ENCODE measurements at regions not wholly inside any gene's neighbourhood (a gene's known extent, or its start where the extent isn't known, plus 50 kb on each side); places are given as distances from the start of the nearest gene placed in this dataset.

- no peak for DNase-seq
Observed at GRCh38 chr2:8027387-8027786, 654.5 kb upstream of the ID2 start.

- no peak for DNase-seq
Observed at GRCh38 chr2:8028036-8028435, 653.8 kb upstream of the ID2 start.

- DNase-seq: no peak
Observed at GRCh38 chr2:8028436-8028835, 653.4 kb upstream of the ID2 start.

GRCh38 chr2:8028981-8029380, 652.9 kb upstream of the ID2 start:
- peak; percentile 94 to 96 for DNase-seq

GRCh38 chr2:8030573-8031303, 651.1 kb upstream of the ID2 start:
- DNase-seq: no peak

- DNase-seq: no peak
Observed at GRCh38 chr2:8031370-8031769, 650.5 kb upstream of the ID2 start.

- DNase-seq: peak in 1 of 2 experiments; percentile 67
Observed at GRCh38 chr2:8033546-8034096, 648.2 kb upstream of the ID2 start.

GRCh38 chr2:8036366-8036765, 645.5 kb upstream of the ID2 start:
- no peak for DNase-seq

GRCh38 chr2:8039732-8040131, 642.1 kb upstream of the ID2 start:
- DNase-seq: peak; percentile 63 to 88

- DNase-seq: no peak
Observed at GRCh38 chr2:8043295-8043694, 638.6 kb upstream of the ID2 start.

GRCh38 chr2:8044046-8044594, 637.7 kb upstream of the ID2 start:
- DNase-seq: no peak

- no peak for DNase-seq
Observed at GRCh38 chr2:8045081-8045614, 636.7 kb upstream of the ID2 start.

GRCh38 chr2:8046849-8047248, 635.0 kb upstream of the ID2 start:
- no peak for DNase-seq

GRCh38 chr2:8049176-8049575, 632.7 kb upstream of the ID2 start:
- DNase-seq: no peak

- no peak for DNase-seq
Observed at GRCh38 chr2:8049851-8050571, 631.8 kb upstream of the ID2 start.

GRCh38 chr2:8053216-8053615, 628.6 kb upstream of the ID2 start:
- DNase-seq: no peak

- no peak for DNase-seq
Observed at GRCh38 chr2:8054070-8054469, 627.8 kb upstream of the ID2 start.

GRCh38 chr2:8058652-8059051, 623.2 kb upstream of the ID2 start:
- no peak for DNase-seq

- DNase-seq: no peak
Observed at GRCh38 chr2:8059255-8059654, 622.6 kb upstream of the ID2 start.

GRCh38 chr2:8059794-8060193, 622.1 kb upstream of the ID2 start:
- DNase-seq: no peak

GRCh38 chr2:8061219-8061618, 620.6 kb upstream of the ID2 start:
- DNase-seq: no peak

- no peak for DNase-seq
Observed at GRCh38 chr2:8064603-8065002, 617.3 kb upstream of the ID2 start.

- no peak for DNase-seq
Observed at GRCh38 chr2:8065191-8065590, 616.7 kb upstream of the ID2 start.
